SU-DHL-6 (cell line): ENCODE measurements at regions not wholly inside any gene's neighbourhood (a gene's known extent, or its start where the extent isn't known, plus 50 kb on each side); places are given as distances from the start of the nearest gene placed in this dataset.

ENCODE experiments used
- H2AFZ ChIP-seq: fragments of 200-600 bp; sonication (generic); 2 replicates; pipeline ENCODE4 v1.6.1; 2014; ENCODE audit warnings: low read depth, mild to moderate bottlenecking, moderate library complexity, mixed read lengths, antibody characterized with exemption, low read length; ENCODE audit not compliant: severe bottlenecking
- H3F3A ChIP-seq: fragments of 200-600 bp; shearing (Covaris generic); 2 replicates; pipeline ENCODE4 v1.6.0; 2016; ENCODE audit warnings: antibody characterized with exemption, mild to moderate bottlenecking; ENCODE audit not compliant: insufficient read depth
- H3K27ac ChIP-seq: fragments of 200-600 bp; sonication (generic); 2 replicates; pipeline ENCODE4 v1.5.1; 2016; ENCODE audit warnings: low read depth, mild to moderate bottlenecking, low read length, moderate library complexity, mixed read lengths
- H3K27me3 ChIP-seq: fragments of 200-600 bp; sonication (generic), shearing (Covaris generic); 2 replicates; pipeline ENCODE4 v1.6.0; 2014; ENCODE audit warnings: mild to moderate bottlenecking, low read length
- H3K36me3 ChIP-seq: fragments of 200-600 bp; sonication (generic); 2 replicates; pipeline ENCODE4 v1.6.1; 2014; ENCODE audit warnings: mild to moderate bottlenecking, low read length, mixed read lengths
- H3K4me2 ChIP-seq: fragments of 300-600, 200-600 bp; shearing (Covaris generic), sonication (generic); 2 replicates; pipeline ENCODE4 v1.6.0; 2014; ENCODE audit warnings: low read length, low read depth, mild to moderate bottlenecking; ENCODE audit not compliant: poor library complexity, severe bottlenecking
- H3K4me3 ChIP-seq: fragments of 200-600 bp; sonication (generic); 2 replicates; pipeline ENCODE4 v1.5.1; 2014; ENCODE audit warnings: antibody characterized with exemption, low read length, mild to moderate bottlenecking, mixed read lengths; ENCODE audit not compliant: insufficient read depth, poor library complexity, severe bottlenecking
- H3K79me2 ChIP-seq: fragments of 200-600 bp; sonication (generic); 2 replicates; pipeline ENCODE4 v1.6.1; 2014; ENCODE audit warnings: mild to moderate bottlenecking, low read length, moderate library complexity; ENCODE audit not compliant: insufficient read depth
- H3K9ac ChIP-seq: fragments of 200-600 bp; sonication (generic); 2 replicates; pipeline ENCODE4 v1.7.0; 2014; ENCODE audit warnings: mild to moderate bottlenecking, low read length
- H3K9me2 ChIP-seq: fragments of 200-600 bp; sonication (generic); replicated peaks from 2 replicates; pipeline ENCODE4 v1.6.1; 2014; ENCODE audit warnings: low read length; ENCODE audit not compliant: insufficient read depth
- H3K9me3 ChIP-seq: fragments of 200-600 bp; sonication (generic); 2 replicates; pipeline ENCODE4 v1.6.1; 2014; ENCODE audit warnings: low read length, mixed read lengths; ENCODE audit not compliant: insufficient read depth
- H4K20me1 ChIP-seq: fragments of 200-600 bp; sonication (generic); 2 replicates; pipeline ENCODE4 v1.6.1; 2014; ENCODE audit warnings: low read depth, mild to moderate bottlenecking, antibody characterized with exemption, low read length, moderate library complexity, mixed read lengths
- EZH2phosphoT487 ChIP-seq: fragments of 200-600 bp; sonication (generic), shearing (Covaris generic); conservative IDR thresholded peaks from 2 replicates; pipeline ENCODE4 v1.6.1; 2018; ENCODE audit warnings: mild to moderate bottlenecking, antibody characterized with exemption, low read length, moderate library complexity, mixed read lengths
- TF ChIP-seq, protein P1 (sequence below): fragments of 200-600 bp; sonication (generic); IDR thresholded peaks from one replicate; pipeline ENCODE4 v1.5.1; 2017; ENCODE audit warnings: antibody characterized with exemption, mild to moderate bottlenecking, low read length, moderate library complexity; ENCODE audit not compliant: insufficient read depth, poor library complexity, severe bottlenecking

DNA sequence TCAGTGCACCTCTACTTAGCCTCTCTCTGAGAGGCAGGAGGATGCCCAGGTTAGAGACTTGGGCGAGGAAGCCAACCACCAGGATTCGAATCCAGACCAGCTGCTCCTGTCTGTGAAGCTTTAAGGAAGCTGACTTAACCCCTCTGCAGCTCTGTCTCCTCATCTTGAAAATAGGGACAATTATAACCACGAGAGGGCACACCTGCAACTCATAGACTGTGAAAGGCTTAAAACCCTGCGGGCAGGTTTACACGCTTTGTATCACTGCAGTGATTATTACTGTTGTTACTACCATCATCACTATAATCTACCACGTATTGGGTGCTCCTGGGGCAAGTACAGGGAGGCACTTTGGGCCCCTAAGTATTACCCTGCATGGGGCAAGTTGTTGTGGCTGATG lies 379.8 kb downstream of the VRK1 start:
- Histone ChIP-seq H3K9me3 (no peaks in the 10 kb centered on the region), H3K9me2 (no peaks in the 10 kb centered on the region), H3K9ac (no peak overlapping the region), H3K4me2 (no peak overlapping the region), H3F3A (no peaks in the 10 kb centered on the region), H4K20me1 (no peaks in the 10 kb centered on the region), H3K36me3 (no peaks in the 10 kb centered on the region), H3K79me2 (no peaks in the 10 kb centered on the region), H3K4me3 (no peak overlapping the region), H3K27ac (no peak overlapping the region), H2AFZ (no peak overlapping the region), H3K27me3 (no peaks in the 10 kb centered on the region)
- TF ChIP-seq EZH2phosphoT487, result no peak

DNA sequence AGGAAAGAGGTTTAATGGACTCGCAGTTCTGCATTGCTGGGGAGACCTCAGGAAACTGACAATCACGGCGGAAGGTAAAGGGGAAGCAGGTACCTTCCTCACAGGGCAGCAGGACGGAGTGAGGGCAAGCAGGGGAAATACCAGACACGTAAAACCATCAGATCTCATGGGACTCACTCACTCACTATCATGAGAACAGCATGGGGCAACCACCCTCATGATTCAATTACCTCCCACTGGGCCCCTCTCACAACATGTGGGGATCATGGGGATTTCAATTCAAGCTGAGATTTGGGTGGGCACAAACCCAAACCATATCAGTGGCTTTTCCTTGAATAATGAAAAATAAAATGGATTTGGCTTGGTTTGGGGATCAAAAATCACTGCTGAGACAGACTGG lies 380.5 kb downstream of the VRK1 start:
- no peak for TF ChIP-seq EZH2phosphoT487
- TF ChIP-seq, protein P1, sequence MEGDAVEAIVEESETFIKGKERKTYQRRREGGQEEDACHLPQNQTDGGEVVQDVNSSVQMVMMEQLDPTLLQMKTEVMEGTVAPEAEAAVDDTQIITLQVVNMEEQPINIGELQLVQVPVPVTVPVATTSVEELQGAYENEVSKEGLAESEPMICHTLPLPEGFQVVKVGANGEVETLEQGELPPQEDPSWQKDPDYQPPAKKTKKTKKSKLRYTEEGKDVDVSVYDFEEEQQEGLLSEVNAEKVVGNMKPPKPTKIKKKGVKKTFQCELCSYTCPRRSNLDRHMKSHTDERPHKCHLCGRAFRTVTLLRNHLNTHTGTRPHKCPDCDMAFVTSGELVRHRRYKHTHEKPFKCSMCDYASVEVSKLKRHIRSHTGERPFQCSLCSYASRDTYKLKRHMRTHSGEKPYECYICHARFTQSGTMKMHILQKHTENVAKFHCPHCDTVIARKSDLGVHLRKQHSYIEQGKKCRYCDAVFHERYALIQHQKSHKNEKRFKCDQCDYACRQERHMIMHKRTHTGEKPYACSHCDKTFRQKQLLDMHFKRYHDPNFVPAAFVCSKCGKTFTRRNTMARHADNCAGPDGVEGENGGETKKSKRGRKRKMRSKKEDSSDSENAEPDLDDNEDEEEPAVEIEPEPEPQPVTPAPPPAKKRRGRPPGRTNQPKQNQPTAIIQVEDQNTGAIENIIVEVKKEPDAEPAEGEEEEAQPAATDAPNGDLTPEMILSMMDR, result no peak
- Histone ChIP-seq H3K4me3 (no peak overlapping the region), H3K27me3 (no peaks in the 10 kb centered on the region), H3K4me2 (no peak overlapping the region), H2AFZ (no peak overlapping the region), H3K9me3 (no peaks in the 10 kb centered on the region), H3K79me2 (no peaks in the 10 kb centered on the region), H4K20me1 (no peaks in the 10 kb centered on the region), H3K9ac (no peak overlapping the region), H3K27ac (no peak overlapping the region), H3K9me2 (no peaks in the 10 kb centered on the region), H3K36me3 (no peaks in the 10 kb centered on the region), H3F3A (no peaks in the 10 kb centered on the region)

DNA sequence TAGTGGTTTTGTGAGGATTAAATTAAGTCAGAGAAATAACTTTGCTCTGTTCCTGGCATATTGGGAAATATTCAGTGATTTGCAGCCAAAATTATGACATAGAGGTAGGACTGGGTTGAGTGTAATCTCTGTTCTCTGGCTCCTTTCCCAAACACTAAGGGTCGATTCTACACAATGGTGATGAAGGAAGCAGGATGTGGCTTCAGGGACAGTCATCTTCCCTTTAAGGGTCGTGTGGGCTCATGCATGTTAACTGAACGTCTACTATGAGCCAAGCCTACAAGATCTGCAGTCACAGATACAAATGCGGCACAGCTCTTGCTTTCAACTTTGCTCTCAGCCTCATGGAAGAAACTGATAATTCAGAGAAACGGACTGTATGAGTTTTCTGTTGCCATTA lies 381.6 kb downstream of the VRK1 start:
- H3K79me2 ChIP-seq, result no peaks in the 10 kb centered on the region
- H3K9me3 ChIP-seq, result no peaks in the 10 kb centered on the region
- no peak overlapping the region for H3K4me3 ChIP-seq
- no peaks in the 10 kb centered on the region for H3F3A ChIP-seq
- no peak overlapping the region for H3K4me2 ChIP-seq
- no peaks in the 10 kb centered on the region for H3K36me3 ChIP-seq
- no peak overlapping the region for H3K27ac ChIP-seq
- H3K9me2 ChIP-seq, result no peaks in the 10 kb centered on the region
- TF ChIP-seq, protein P1, result no peak
- no peak for TF ChIP-seq EZH2phosphoT487
- H2AFZ ChIP-seq, result no peak overlapping the region
- no peaks in the 10 kb centered on the region for H3K27me3 ChIP-seq
- H3K9ac ChIP-seq, result no peak overlapping the region
- H4K20me1 ChIP-seq, result no peaks in the 10 kb centered on the region

DNA sequence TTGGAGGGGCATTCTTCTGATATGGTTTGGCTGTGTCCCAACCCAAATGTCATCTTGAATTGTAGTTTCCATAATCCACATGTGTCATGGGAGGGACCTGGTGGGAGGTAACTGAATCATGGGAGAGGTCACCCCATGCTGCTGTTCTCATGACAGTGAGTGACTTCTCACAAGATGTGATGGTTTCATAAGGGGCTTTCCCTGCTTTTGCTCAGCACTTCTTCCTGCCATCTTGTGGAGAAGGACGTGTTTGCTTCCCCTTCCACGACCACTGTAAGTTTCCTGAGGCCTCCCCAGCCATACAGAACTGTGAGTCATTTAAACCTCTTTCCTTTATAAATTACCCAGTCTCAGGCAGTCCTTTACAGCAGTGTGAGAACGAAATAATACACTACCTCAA lies 382.4 kb downstream of the VRK1 start:
- Histone ChIP-seq H3F3A (no peaks in the 10 kb centered on the region), H3K9ac (no peak overlapping the region), H2AFZ (no peak overlapping the region), H4K20me1 (no peaks in the 10 kb centered on the region), H3K27ac (no peak overlapping the region), H3K36me3 (no peaks in the 10 kb centered on the region), H3K27me3 (no peaks in the 10 kb centered on the region), H3K9me3 (no peaks in the 10 kb centered on the region), H3K9me2 (no peaks in the 10 kb centered on the region), H3K79me2 (no peaks in the 10 kb centered on the region), H3K4me2 (no peak overlapping the region), H3K4me3 (no peak overlapping the region)
- TF ChIP-seq, protein P1, result no peak
- no peak for TF ChIP-seq EZH2phosphoT487
